Activated T-cell treated with anti-CD3 and anti-CD28 coated beads, Interleukin-2, amount 50 U/mL, for 24 hours (primary cell): ENCODE measurements at regions not wholly inside any gene's neighbourhood (a gene's known extent, or its start where the extent isn't known, plus 50 kb on each side); places are given as distances from the start of the nearest gene placed in this dataset.

Experiments
- DNase-seq: peaks from one replicate; pipeline ENCODE4 v3.0.0-alpha.2; 2020
- H3K27ac Mint-ChIP-seq: 2 replicates; pipeline ENCODE4 v1.8.0; 2020; ENCODE audit warnings: mild to moderate bottlenecking, mixed read lengths
- H3K27me3 Mint-ChIP-seq: 2 replicates; pipeline ENCODE4 v1.8.0; 2020; ENCODE audit warnings: mixed read lengths
- H3K36me3 Mint-ChIP-seq: 2 replicates; pipeline ENCODE4 v1.8.0; 2020; ENCODE audit warnings: low read depth, mixed read lengths
- H3K4me1 Mint-ChIP-seq: 2 replicates; pipeline ENCODE4 v1.8.0; 2020; ENCODE audit warnings: low read depth, mixed read lengths
- H3K4me3 Mint-ChIP-seq: 2 replicates; pipeline ENCODE4 v1.8.0; 2020; ENCODE audit warnings: mild to moderate bottlenecking, moderate library complexity, mixed read lengths
- H3K9me3 Mint-ChIP-seq: 2 replicates; pipeline ENCODE4 v1.8.0; 2020; ENCODE audit warnings: mixed read lengths

GRCh38 chr3:29215948-29216347, 64.9 kb upstream of the RBMS3 start:
- no peaks in the 10 kb centered on the region for H3K27me3 Mint-ChIP-seq

GRCh38 chr3:29226706-29227105, 54.2 kb upstream of the RBMS3 start:
- Mint-ChIP-seq H3K36me3 (no peaks in the 10 kb centered on the region), H3K4me3 (no peak overlapping the region), H3K9me3 (no peaks in the 10 kb centered on the region), H3K4me1 (no peaks in the 10 kb centered on the region), H3K27ac (no peak overlapping the region), H3K27me3 (no peaks in the 10 kb centered on the region)
- no peak for DNase-seq

More at GRCh38 chr3:29215948-29216347, 64.9 kb upstream of the RBMS3 start:
- no peak for DNase-seq
- H3K4me3 Mint-ChIP-seq: no peak overlapping the region
- no peak overlapping the region for H3K27ac Mint-ChIP-seq
- H3K9me3 Mint-ChIP-seq: no peaks in the 10 kb centered on the region
- no peaks in the 10 kb centered on the region for H3K36me3 Mint-ChIP-seq
- peaks cover 5% of the 10 kb centered on the region for H3K4me1 Mint-ChIP-seq

GRCh38 chr3:29227307-29227706, 53.6 kb upstream of the RBMS3 start:
- DNase-seq: no peak
- no peaks in the 10 kb centered on the region for H3K36me3 Mint-ChIP-seq
- H3K27ac Mint-ChIP-seq: no peak overlapping the region
- no peak overlapping the region for H3K4me3 Mint-ChIP-seq
- H3K9me3 Mint-ChIP-seq: no peaks in the 10 kb centered on the region
- no peaks in the 10 kb centered on the region for H3K4me1 Mint-ChIP-seq
- no peaks in the 10 kb centered on the region for H3K27me3 Mint-ChIP-seq
